Panc1 (cell line): ENCODE measurements at regions not wholly inside any gene's neighbourhood (a gene's known extent, or its start where the extent isn't known, plus 50 kb on each side); places are given as distances from the start of the nearest gene placed in this dataset.

ENCODE experiments used
- ATAC-seq: fragments of 200-7000 bp; cut with Tn5 transposase; 2 replicates; pipeline ENCODE4 v1.9.1; 2020; ENCODE audit warnings: mild to moderate bottlenecking, moderate library complexity
- BruUV-seq: library from RNA; stranded (reverse); fragments of 400-500 nt; replicated peaks from 2 replicates; lab custom pipeline; 2021; lab: Mats Ljungman, UMichigan
- CTCF ChIA-PET: fragments of 300-600 bp; sonication (Branson Sonifier 250); formaldehyde crosslinking; loops from one replicate; lab custom pipeline; 2022; ENCODE audit warnings: antibody characterized with exemption; lab: Charles Lee
- POLR2A ChIA-PET: fragments of 300-600 bp; sonication (Branson Sonifier 250); formaldehyde crosslinking; loops from one replicate; lab custom pipeline; 2022; ENCODE audit warnings: antibody characterized with exemption; lab: Charles Lee
- DNase-seq: peaks from one replicate; pipeline ENCODE4 v3.0.0-alpha.2; 2010; ENCODE audit warnings: low read depth, low spot score
- H3K27ac ChIP-seq: 2 replicates; pipeline ENCODE4 v1.5.1; 2011; ENCODE audit warnings: mild to moderate bottlenecking, low read length, inconsistent platforms
- H3K27me3 ChIP-seq: fragments of 200-500 bp; sonication (Bioruptor generic); 2 replicates; pipeline ENCODE4 v1.6.0; 2014; ENCODE audit warnings: low read length, inconsistent platforms; ENCODE audit not compliant: control insufficient read depth, insufficient read depth
- H3K36me3 ChIP-seq: fragments of 200-500 bp; sonication (Bioruptor generic); 2 replicates; pipeline ENCODE4 v1.5.1; 2014; ENCODE audit warnings: inconsistent platforms, mild to moderate bottlenecking, low read length, moderate library complexity; ENCODE audit not compliant: control insufficient read depth, insufficient read depth
- H3K4me1 ChIP-seq: 2 replicates; pipeline ENCODE4 v1.5.1; 2011; ENCODE audit warnings: inconsistent platforms, mild to moderate bottlenecking, low read length, moderate library complexity; ENCODE audit not compliant: control insufficient read depth, insufficient read depth
- H3K4me3 ChIP-seq, 2 experiments: 2 replicates each; pipeline ENCODE4 v1.5.1; 2011 to 2012; ENCODE audit warnings: low read depth in 2 of 2, low read length in 2 of 2, mild to moderate bottlenecking in 2 of 2, inconsistent platforms in 1 of 2, moderate library complexity in 1 of 2
- H3K9me3 ChIP-seq: fragments of 200-500 bp; sonication (Bioruptor generic); 2 replicates; pipeline ENCODE4 v1.5.1; 2014; ENCODE audit warnings: low read depth, mild to moderate bottlenecking, inconsistent platforms, low read length, moderate library complexity; ENCODE audit not compliant: control insufficient read depth, insufficient read depth
- POLR2AphosphoS5 ChIP-seq: IDR thresholded peaks from 2 replicates; pipeline ENCODE4 v1.6.1; 2012; ENCODE audit warnings: mild to moderate bottlenecking, low read depth, low read length, moderate library complexity
- REST ChIP-seq, 2 experiments: IDR thresholded peaks; 2 replicates each; pipeline ENCODE4 v1.6.1; 2011 to 2012; ENCODE audit warnings: low read depth in 2 of 2, control low read depth in 1 of 2, low read length in 1 of 2, mild to moderate bottlenecking in 1 of 2, moderate library complexity in 1 of 2; ENCODE audit not compliant: insufficient read depth in 1 of 2
- SIN3A ChIP-seq: IDR thresholded peaks from 2 replicates; pipeline ENCODE4 v1.6.1; 2012; ENCODE audit warnings: low read depth, mild to moderate bottlenecking, low read length, moderate library complexity, borderline replicate concordance; ENCODE audit not compliant: insufficient read depth
- TCF7L2 ChIP-seq: IDR thresholded peaks from 2 replicates; pipeline ENCODE4 v1.6.1; 2011; ENCODE audit warnings: mild to moderate bottlenecking, low read depth, low read length, inconsistent platforms
- in situ Hi-C: cut with HindIII; loops from 2 replicates; pipeline ENCODE4 v1.10.0; 2016; ENCODE audit warnings: low sequenced_read_pairs, low pct_unique_long_range_greater_than_20kb
- intact Hi-C: fragments of 100-400 bp; cut with micrococcal nuclease; formaldehyde crosslinking; loops from one replicate; pipeline ENCODE4 v1.10.0; 2022; ENCODE audit not compliant: unreplicated experiment
- TF ChIP-seq, protein P1 (sequence below): fragments of 450-650 bp; IDR thresholded peaks from 2 replicates; pipeline ENCODE4 v1.5.1; 2017; ENCODE audit warnings: mild to moderate bottlenecking

DNA sequence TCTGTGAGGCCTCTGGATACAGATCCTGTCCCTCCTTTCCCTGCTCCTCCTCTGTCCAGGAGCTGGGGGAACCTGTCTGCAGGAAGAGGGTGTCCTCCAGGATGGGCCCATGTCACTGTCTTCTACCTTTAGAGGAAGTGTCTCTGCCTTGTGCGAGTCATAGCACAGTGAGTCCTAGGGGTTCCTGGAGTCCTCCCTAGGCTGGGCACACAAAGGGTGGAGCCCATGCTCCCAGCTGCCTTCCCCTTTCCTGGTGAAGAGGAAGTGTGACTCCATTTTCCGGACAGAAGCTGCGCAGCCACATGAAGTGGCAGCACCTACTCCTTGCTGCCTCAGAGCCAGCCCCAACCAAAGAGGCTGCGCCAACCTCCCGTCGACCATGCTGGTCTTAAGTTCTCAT, 112.2 kb downstream of the CTTN start:
- Histone ChIP-seq H3K27ac (no peak overlapping the region), H3K36me3 (no peaks in the 10 kb centered on the region), H3K4me1 (no peaks in the 10 kb centered on the region), H3K4me3 (no peak overlapping the region), H3K27me3 (no peaks in the 10 kb centered on the region), H3K9me3 (peaks cover 9% of the 10 kb centered on the region)
- ChIA-PET POLR2A (no interaction called here), CTCF (no interaction called here)
- DNase-seq (no peak), ATAC-seq (no peak)
- TF ChIP-seq, protein P1, sequence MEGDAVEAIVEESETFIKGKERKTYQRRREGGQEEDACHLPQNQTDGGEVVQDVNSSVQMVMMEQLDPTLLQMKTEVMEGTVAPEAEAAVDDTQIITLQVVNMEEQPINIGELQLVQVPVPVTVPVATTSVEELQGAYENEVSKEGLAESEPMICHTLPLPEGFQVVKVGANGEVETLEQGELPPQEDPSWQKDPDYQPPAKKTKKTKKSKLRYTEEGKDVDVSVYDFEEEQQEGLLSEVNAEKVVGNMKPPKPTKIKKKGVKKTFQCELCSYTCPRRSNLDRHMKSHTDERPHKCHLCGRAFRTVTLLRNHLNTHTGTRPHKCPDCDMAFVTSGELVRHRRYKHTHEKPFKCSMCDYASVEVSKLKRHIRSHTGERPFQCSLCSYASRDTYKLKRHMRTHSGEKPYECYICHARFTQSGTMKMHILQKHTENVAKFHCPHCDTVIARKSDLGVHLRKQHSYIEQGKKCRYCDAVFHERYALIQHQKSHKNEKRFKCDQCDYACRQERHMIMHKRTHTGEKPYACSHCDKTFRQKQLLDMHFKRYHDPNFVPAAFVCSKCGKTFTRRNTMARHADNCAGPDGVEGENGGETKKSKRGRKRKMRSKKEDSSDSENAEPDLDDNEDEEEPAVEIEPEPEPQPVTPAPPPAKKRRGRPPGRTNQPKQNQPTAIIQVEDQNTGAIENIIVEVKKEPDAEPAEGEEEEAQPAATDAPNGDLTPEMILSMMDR, result no peak
- TF ChIP-seq SIN3A (no peak), POLR2AphosphoS5 (no peak), REST (IDR thresholded peaks at IDR 0.05; ENCODE audit: insufficient read depth in 1 of 2, low read depth in 2 of 2, low read length in 1 of 2) (no peak), TCF7L2 (no peak)
- intact Hi-C loops (no loop called here), in situ Hi-C loops (no loop called here)
- BruUV-seq, result no TSS peak

DNA sequence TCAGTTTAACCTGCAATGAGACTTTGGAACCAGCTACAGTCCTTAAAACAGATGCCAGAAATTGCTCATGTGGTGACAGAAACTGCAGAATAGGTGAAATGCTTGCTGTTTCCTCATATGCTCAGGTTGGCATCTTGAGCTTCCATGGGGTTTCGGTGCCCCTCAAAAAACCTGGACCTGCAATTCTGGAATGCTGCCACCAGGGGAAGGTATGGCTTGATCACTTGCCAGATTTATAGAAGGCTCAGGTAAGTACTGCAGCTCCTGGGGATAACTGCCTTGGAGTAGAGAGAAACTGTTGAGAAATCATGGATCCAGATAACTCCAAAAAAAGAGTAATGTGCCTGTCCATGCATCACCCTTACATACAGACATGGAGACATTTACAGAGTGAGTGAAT, 113.0 kb downstream of the CTTN start:
- no TSS peak for BruUV-seq
- Histone ChIP-seq H3K4me1 (no peaks in the 10 kb centered on the region), H3K4me3 (no peak overlapping the region), H3K27ac (no peak overlapping the region), H3K36me3 (no peaks in the 10 kb centered on the region), H3K9me3 (peaks cover 9% of the 10 kb centered on the region), H3K27me3 (no peaks in the 10 kb centered on the region; the same call in 1 of the 2 replicates)
- no peak for TF ChIP-seq REST (IDR thresholded peaks at IDR 0.05; ENCODE audit: insufficient read depth in 1 of 2, low read depth in 2 of 2, low read length in 1 of 2)
- TF ChIP-seq TCF7L2, result no peak
- TF ChIP-seq POLR2AphosphoS5, result no peak
- no peak for TF ChIP-seq SIN3A
- TF ChIP-seq, protein P1, result no peak
- intact Hi-C loops (no loop called here), in situ Hi-C loops (no loop called here)
- DNase-seq (no peak), ATAC-seq (no peak)
- ChIA-PET POLR2A (no interaction called here), CTCF (no interaction called here)
